GM21529 (cell line): ENCODE measurements at regions not wholly inside any gene's neighbourhood (a gene's known extent, or its start where the extent isn't known, plus 50 kb on each side); places are given as distances from the start of the nearest gene placed in this dataset.
"Not testable (repeated sequence)": the region's sequence is repeated elsewhere in the genome, so short reads cannot be mapped to it uniquely, and the experiment has no call there.

Experiments used
- ATAC-seq: cut with Tn5 transposase; IDR thresholded peaks from one replicate; pipeline ENCODE4 v1.9.1; 2021; ENCODE audit not compliant: unreplicated experiment

- ATAC-seq, result no peak
Measured at GRCh38 chr12:9379023-9379742, 171.0 kb upstream of the PZP start.

DNA sequence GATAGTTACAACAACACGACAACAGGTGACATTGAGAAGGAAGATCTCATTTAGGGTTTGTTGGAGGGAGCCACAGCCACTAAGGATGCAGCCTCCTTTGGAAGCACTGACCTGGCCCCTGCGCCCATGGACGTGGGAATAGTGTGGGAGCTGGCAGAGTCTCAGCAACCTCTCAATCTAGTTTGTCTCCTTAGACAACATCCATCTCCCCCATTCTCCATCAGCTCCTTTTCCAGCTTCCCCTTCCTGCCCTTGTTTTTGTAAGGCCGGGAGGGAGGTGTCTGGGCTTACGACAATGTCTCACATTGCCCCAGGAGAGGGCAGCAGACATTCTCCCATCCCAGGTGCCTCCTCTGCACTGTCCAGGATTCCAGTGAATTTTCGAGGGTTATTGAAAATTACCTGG, 170.2 kb upstream of the PZP start:
- ATAC-seq, result no peak

DNA sequence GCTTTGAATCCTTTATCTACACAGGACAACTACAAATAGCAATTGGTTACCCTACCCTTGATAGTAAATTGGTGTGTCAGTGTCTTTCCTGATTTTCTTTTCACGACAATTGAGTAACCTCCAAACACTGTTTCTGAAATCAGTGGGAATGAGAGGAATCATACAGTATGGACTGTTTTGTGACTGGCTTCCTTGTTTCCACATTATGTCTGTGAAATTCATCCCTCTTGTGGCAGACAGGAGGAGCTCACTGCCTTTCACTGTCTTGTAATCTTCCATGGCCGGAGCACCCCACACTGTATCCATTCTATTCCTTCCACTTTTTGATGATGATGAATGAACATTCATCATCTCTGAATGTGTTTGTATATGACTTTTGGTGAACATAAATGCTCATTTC, 164.0 kb upstream of the PZP start:
- ATAC-seq, result no peak

- ATAC-seq, result no peak
Measured at GRCh38 chr12:9367828-9368227, 159.6 kb upstream of the PZP start.

- ATAC-seq, result no peak
Measured at GRCh38 chr12:9367201-9367600, 159.0 kb upstream of the PZP start.

DNA sequence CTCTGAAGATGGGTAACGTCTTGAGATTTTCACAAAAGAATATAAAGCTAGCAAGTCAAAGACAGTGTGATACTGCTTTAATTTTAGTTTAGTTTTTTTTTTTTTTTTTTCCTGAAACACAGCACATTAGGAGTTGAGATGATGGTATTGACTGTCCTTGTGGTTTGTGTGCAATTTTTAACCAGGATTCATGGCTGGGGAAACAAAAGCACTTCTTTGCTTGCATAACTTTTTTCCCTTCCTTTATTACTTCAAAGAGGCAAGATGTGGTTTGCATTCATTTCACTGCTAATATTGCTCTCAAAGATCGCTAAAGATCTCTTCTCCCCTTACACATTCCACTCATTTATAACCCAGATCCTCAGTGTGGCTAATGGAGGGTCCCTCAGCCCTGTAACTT, 157.1 kb upstream of the PZP start:
- ATAC-seq, result no peak

GRCh38 chr12:9364224-9365176, 156.3 kb upstream of the PZP start:
- ATAC-seq, result peak; percentile 82

DNA sequence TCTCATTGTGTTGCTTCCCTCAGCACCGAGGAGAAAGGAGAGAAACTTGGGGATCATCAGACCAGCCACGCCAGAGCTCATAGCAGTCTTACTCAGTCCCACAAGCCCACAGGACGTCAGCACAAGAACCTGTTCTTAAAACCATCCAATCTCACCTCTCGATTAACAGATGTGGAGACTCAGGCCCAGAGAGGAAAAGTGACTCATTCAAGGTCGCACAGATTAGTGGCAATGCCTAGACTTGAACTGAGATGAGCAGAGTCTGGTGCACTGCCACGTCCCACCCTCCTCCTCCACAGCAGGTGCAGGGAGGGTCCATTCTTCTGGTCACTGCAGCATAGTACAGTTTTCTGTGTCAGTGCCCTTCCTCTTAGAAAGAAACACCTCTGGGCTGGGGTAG, 154.9 kb upstream of the PZP start:
- no peak for ATAC-seq

DNA sequence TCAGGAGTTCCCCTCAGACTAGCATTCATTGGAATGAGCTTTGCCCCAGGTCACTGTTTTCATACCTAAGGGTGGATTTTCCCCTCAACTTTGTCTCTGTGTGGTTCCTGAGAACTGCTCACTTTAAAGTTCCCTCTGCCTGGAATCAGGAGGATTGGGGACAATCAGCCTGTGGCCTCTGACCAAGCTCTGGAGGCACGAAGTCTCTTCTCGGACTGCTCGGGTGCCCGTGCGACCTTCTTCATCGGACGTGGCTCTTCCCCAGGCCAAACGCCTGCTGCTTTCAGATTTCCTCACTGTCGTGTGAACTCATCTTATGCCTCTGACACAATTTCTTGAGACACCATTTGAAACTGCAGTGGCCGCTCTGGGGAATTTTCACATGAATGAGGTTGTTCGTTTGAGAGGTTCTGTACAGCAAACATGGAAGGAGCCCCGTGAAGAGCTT, 153.7 kb upstream of the PZP start:
- ATAC-seq, result peak; percentile 31

DNA sequence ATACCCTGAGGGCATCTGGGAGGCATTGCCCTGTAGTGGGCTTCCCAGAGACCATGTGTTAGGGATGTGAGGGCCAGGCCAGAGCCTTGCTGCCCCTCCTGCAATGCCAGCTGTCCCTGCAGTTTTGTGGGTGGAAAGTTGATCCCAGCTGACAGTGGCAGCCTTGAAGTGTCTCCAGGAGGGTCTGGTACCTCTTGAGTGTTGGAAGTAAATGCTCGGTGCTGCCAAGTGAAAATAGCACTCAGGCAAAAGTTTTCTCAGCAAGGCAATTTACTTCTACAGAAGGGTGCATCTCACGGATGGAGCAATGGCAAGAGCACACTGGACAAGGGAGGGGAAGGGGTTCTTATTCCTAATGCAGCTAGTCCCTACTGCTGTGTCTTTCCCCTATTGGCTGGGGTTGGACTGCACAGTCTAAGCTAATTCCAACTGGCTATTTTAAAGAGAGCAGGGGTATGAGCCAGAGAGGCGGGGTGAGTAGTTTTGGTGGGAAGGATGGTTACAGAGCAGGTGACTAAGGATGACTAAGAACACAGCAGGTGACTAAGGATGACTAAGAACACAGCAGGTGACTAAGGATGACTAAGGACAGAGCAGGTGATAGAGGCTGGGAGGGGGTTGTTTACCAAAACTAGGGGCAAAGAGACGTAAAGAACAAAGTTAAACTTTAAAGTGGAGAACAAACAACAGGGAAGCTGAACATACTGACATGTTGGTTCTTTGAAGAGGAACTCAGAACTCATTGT, 146.0 kb upstream of the PZP start:
- ATAC-seq, result not testable (repeated sequence)

DNA sequence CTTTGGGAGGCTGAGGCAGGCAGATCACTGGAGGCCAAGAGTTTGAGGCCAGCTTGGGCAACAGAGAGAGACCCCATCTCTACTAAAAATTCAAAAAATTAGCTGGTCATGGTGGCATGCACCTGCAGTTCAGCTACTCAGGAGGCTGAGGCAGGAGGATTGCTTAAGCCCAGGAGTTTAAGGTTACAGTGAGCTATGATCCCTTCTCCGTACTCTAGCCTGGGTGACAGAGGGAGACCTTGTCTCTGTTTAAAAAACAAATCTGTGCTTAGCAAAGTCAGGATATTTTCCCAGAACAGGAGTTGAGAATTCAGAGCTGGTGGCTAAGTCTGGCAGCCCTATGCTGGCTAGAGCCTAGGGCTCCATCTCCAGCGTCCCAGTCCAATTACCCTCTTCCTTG, 142.9 kb upstream of the PZP start:
- ATAC-seq, result no peak

GRCh38 chr12:9349888-9350885, 142.0 kb upstream of the PZP start:
- no peak for ATAC-seq

DNA sequence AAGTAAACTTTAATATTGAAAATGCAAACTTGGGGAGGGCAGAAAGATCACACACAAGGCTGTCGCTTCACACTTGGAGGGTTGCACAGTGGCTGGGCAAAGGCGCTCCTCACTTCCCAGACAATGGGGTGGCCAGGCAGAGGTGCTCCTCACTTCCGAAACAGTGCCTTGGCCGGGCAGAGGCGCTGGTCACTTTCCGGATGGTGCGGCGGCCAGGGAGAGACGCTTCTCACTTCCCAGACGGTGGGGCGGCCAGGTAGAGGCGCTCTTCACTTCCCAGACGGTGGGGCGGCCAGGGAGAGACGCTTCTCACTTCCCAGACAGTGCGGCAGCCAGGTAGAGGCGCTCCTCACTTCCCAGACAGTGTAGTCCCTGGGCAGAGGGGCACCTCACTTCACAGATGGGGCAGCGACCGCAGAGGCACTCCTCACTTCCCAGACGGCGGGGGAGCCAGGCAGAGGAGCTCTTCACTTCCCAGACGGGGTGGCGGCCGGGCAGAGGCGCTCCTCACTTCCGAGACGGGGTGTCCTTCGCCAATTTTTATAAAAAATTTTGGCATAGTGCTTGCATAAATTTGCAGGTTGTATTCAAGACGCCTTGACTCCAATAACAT, 140.8 kb upstream of the PZP start:
- ATAC-seq, result no peak

DNA sequence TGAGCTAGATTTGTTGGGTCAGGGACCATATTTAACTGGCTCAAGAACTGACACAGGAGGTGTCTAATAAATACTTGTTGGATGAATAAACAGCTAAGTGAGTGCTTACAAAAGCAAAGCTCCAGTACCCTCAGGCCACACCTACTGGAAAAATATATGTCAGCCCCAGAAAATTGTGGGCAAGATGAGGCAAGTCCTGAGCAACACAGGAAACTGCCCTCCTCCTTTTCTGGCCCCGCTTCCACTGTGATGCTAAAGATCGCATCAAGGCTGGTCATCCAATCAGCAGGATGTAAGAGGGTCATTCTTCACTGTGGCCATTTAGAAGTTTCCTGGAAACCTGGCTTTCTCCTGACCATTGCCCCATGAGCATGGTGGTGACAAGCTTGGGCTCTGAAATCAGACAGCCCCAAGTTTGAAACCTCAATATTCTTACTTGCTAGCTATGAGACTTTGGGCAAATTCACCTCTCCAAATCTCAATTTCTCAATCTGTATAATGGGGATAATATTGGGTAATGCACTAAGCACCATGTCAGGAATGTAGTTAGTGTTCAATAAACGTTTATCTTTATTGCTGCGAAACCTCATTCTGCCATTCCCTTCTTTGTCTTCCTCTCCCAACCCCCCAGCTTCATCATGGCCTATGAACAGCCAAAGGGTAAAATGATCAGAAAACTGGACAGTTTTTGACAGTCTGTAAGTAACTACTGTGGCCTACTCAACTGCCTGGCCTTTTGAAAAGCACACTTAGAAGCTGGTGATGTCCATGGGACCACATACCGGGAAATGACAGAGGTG, 139.3 kb upstream of the PZP start:
- no peak for ATAC-seq

DNA sequence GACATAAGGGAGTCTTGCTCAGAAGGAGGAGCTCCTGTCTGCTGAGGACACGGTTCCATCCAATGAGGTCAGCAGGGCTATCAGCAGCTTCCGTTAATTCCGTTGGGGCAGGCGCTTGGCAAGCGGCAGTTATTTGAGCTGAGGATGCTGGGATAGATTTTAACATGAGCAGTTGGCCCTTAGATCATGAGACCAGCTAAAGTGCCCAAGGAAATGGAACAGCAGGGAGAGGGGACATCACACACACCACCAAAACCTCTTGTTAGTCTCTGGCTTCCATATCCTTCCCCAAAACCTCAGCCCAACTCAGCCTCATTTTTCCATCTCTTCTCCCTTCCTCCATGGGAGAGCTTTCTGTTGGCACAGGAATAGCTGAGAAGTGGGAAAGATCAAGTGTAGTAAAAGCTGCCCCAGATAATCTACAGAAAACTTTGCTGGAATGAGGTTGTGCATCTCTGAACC, 138.7 kb upstream of the PZP start:
- no peak for ATAC-seq

DNA sequence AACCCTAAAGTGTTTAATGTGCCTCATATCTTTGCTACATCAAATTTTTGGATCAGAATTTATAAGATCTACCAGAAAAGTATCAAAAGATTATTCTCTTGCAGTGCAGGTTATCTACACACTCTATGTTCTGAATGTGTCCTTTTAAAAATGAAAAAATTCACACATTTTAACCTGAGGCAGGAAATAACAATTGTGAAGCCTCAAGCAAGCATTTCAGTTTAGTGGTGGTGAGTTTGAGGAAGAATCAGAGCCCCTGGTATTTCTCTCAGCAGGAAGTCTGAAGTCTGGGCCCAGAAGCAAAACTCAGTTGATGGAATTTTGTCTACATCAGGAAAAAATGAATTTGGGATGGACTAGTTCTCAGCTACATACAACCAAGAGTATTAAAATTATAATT, 137.0 kb upstream of the PZP start:
- ATAC-seq, result no peak

- no peak for ATAC-seq
Measured at GRCh38 chr12:9344541-9344940, 136.3 kb upstream of the PZP start.

DNA sequence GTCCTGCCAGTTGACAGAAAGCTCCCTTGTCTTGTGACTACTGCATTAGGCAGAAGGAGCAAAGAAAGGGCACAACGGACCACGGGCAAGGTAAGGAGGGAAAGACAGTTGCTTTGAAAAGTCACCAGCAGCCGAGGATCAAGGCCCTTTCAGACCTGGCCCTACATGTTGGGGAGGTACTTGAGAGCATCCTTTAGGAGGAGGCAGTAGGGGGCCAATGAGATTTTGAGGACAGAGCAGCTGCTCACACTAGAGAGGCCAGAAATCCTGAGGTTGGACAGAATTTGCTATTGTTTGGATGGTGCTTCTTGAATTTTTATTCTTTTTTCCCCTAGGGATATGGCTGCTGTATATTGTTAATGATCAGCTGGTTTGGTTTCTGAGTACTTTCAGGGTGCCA, 135.5 kb upstream of the PZP start:
- ATAC-seq, result no peak
